Stimulated activated CD4-positive, alpha-beta T cell treated with anti-CD3 and anti-CD28 coated beads, Interleukin-4, amount 100 ng/mL, for 4 hours (primary cell): ENCODE measurements at regions not wholly inside any gene's neighbourhood (a gene's known extent, or its start where the extent isn't known, plus 50 kb on each side); places are given as distances from the start of the nearest gene placed in this dataset.

Experiments used
- DNase-seq, 2 experiments: peaks; one replicate each; pipeline ENCODE4 v3.0.0-alpha.2; 2020

DNA sequence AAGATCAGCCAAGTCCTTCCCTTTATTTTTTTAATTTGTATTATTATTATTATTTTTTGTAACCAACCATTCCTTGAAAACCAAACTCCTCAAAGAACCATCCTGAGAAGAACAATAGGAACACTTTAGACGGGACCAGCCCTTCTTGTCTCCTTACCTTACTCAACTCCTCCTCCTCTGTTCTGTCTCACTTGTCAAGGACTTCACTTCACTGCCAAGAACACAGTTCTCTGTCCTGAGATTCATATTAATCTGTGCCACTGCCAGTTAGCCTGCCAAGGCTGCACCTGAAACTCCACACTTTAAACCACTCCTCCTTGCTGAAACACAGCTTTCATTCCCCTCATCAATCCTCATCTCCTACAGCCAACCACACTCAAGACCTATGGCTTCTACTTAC is 73.8 kb upstream of the ATP1A1 start:
- no peak for DNase-seq

GRCh38 chr1:116302281-116302680 is 70.8 kb upstream of the ATP1A1 start:
- DNase-seq, result no peak

- no peak for DNase-seq
Observed at GRCh38 chr1:116306102-116306501, 66.9 kb upstream of the ATP1A1 start.

DNA sequence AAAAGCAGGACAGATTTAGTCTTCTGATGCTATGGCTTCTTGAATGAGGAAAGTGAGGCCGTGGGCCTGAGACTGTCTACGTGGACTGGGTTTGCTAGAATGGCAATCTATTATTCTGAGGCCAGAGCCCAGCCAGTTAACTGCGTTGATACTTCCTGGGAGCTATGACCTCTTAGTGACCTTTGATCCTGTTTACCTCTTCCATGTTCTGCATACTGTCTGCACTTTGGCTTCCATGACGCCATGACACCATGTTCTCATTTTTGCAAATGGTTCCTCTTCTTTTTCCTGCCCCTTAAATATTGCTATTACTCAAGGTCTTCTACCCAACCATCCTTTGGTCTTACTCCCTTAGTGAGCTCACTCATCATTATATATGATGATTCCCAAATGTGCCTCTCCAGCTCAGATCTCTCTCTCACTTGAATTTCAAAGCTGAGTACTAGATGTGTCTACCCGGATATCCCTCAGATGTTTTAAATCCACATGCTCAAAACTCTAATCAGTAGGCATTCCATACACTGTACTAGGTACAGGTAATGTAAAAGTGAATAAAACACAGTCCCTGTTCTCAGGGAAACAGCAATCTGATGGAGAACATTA is 66.1 kb upstream of the ATP1A1 start:
- no peak for DNase-seq

DNA sequence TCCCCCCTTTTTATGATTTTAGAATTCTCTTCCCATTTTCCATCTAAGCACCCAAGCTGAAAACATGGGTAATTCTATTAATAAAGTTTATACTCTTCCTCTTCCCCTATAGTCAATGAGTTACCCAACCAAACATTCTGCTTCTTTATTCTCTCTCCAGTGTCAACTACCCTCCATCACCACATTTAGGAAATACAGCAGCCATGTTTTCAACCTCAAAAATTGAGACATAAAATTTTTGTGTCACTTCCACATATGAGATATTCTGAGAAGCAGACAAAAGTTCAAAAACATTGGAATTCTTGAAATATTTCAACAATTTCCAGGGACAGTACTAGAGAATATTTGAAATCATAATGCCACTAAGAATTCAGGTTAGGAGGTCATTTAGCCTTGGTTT is 64.8 kb upstream of the ATP1A1 start:
- no peak for DNase-seq

DNA sequence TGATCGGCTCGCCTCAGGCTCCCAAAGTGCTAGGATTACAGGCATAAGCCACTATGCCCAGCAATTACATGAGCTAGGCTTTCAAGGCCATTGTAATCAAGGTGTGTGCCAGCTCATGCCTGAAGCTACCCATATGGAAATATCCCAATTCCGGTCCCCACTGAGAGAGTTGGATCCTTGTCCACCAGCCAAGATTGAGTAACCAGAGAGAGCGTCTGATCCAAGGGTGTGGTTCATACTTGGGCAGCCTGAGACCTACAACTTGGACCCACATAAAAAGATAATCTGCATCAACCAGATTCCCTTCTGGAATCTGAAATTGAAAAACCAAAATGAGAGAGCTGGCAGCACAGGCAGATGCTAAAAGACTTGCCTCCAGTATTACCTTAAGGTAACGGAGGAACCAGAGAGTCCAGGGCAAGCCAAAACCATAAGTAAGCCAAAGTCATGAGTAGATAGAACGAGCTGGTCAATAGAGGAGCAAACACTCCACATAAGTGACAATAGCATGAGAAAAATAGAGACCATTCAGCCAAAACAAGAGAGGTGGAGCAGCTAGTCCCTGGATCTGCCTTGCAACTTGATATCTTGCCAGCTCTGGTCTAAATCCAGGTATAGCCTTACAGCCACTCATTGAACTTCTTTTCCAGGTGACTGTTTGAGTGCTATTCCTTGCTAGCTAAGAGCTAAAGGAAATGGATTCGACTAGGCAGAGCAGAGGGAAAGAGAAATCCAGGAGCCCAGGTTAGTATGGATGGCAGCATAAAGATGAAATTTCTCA is 63.8 kb upstream of the ATP1A1 start:
- DNase-seq, result no peak

GRCh38 chr1:116310180-116310579 is 62.9 kb upstream of the ATP1A1 start:
- no peak for DNase-seq

DNA sequence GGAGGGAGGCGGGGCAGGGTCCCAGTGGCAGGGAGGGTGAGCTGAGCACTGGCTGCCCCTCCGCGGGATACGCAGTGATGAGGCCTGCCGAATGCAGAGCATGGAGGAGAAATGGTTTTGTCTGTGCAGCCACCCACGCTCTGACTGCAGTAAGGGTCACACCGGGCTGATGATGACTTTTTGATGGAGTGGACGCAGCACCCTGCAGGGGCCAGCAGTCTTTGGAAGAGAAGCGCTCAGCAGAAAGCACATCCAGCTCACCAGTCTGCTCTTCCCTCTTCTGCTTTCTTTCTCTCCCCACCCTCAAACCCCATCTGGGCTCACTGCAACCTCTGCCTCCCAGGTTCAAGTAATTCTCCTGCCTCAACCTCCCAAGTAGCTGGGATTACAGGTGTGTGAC is 61.9 kb upstream of the ATP1A1 start:
- DNase-seq, result no peak

DNA sequence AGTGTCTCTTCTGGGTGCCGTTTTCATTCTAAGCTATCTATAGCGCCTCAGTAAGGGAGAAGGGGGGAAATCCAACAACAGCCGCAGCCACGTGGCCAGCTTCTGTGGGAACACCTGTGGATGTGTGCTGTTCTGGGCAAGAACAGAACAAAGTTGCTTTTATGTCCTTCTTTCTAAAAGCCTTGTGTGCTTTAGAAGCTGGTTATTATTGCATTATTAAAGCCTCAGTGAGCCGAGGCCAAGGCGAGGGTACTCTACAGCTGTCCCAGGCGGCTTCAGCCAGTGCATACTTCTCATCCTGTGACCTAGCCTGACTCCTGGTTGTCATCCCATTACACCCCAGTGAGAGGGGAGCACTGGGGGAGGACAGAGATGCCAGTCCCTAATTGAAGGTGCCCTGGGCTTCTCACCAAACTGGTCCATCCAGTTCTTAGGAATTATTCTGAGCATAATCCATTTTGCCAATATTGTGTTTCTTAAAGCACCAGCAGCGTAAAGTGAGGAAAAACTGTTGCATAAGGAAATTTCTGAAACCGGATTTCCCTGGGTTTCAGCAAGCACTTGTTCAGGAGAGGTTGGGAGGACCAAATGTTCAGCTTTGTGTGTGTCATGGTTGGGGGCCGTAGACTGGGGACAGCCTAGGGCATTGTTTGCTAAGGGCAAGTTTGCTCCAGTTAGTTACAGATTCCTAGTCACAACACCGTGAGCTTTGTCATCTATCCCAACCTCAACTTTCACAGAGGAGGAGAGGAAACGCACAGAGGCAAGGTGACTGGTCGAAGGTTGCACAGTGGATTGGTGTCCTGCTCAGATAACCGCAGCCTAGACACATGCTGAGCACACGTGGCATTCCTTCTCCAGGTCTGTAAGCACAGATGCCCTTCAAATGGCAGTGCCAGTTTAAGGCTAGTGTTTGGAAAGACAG is 61.0 kb upstream of the ATP1A1 start:
- DNase-seq, result no peak

GRCh38 chr1:116312681-116313069 is 60.4 kb upstream of the ATP1A1 start:
- DNase-seq, result no peak

DNA sequence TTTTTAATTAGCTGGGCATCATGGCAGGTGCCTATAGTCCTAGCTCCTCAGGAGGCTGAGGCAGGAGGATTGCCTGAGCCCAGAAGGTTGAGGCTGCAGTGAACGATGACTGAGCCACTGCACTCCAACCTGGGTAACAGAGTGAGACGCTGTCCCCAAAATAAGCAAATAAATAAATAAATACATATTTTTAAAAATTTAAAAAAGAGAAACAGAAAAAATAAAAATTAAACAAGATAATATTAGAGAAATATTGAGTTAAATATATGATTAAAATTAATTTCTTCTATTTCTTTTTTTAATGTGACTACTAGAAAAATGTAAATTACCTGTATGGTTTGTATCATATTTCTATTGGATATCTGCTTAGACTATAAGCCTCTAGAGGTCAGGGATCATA is 59.3 kb upstream of the ATP1A1 start:
- no peak for DNase-seq

GRCh38 chr1:116314305-116314919 is 58.6 kb upstream of the ATP1A1 start:
- no peak for DNase-seq

GRCh38 chr1:116316373-116316772 is 56.7 kb upstream of the ATP1A1 start:
- DNase-seq, result no peak

DNA sequence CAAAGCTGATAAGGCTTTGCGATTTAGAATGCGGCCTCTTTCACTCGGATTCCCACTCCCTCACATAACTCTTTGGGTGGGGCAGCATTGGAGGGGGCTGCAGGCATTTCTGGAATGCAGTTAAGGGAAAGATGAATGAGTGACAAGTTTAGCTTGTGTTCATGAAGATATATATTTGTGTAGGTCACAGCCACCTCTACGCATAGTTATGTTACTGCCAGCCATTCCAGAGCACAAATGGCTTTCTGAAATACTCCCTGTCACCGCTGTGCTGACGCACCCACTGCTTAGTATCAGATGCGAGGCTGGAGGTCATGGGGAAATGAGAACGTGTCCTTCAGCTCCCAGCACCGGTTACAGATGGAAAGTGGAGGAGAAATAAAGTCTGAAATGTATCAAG is 54.1 kb upstream of the ATP1A1 start:
- DNase-seq, result no peak

DNA sequence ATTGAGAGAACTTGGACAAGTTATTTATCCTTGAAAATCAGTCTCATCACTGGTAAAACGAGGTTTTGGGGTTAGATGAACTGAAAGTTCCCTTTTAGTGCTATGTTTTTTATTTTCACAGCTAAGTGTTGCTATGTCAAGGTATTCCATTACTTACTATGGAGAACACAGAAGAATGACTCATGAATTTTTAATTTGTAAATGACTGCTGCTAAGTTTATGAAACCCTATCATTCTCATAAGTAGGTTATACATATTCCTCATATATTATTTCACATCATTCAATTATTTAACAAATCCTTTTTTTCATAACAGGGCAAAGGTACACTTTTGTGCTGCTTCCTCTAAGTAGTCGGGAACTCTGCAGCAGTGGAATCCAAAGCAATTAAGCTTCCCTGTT is 52.2 kb upstream of the ATP1A1 start:
- no peak for DNase-seq

GRCh38 chr1:116321766-116322175 is 51.3 kb upstream of the ATP1A1 start:
- DNase-seq, result no peak

- DNase-seq, result no peak
Observed at GRCh38 chr1:116322752-116323405, 50.2 kb upstream of the ATP1A1 start.
